ENCODE measurements at regions not wholly inside any gene's neighbourhood (a gene's known extent, or its start where the extent isn't known, plus 50 kb on each side); places are given as distances from the start of the nearest gene placed in this dataset.

GRCh38 chr3:176562331-176562730 is 635.0 kb downstream of the TBL1XR1 start:
- DNase-seq (ENCODE audit: low read depth), result no peak
- H3K4me3 ChIP-seq (ENCODE audit: low read depth, low read length), result no peak overlapping the region
- TF ChIP-seq CTCF (IDR thresholded peaks at IDR 0.05; ENCODE audit: insufficient read depth, low read length, severe bottlenecking), result no peak
- FAIRE-seq, result no peak
- H3K27me3 ChIP-seq (ENCODE audit: control insufficient read depth, insufficient read depth, low read length), result no peaks in the 10 kb centered on the region
- H3K36me3 ChIP-seq (ENCODE audit: control insufficient read depth, insufficient read depth, low read length), result no peaks in the 10 kb centered on the region

GRCh38 chr3:176561826-176562225 is 635.5 kb downstream of the TBL1XR1 start:
- Histone ChIP-seq H3K36me3 (ENCODE audit: control insufficient read depth, insufficient read depth, low read length) (no peaks in the 10 kb centered on the region), H3K4me3 (ENCODE audit: low read depth, low read length) (no peak overlapping the region), H3K27me3 (ENCODE audit: control insufficient read depth, insufficient read depth, low read length) (no peaks in the 10 kb centered on the region)
- TF ChIP-seq CTCF (IDR thresholded peaks at IDR 0.05; ENCODE audit: insufficient read depth, low read length, severe bottlenecking), result no peak
- FAIRE-seq (no peak), DNase-seq (ENCODE audit: low read depth) (no peak)

- no peak overlapping the region for H3K4me3 ChIP-seq (ENCODE audit: low read depth, low read length)
- TF ChIP-seq CTCF (IDR thresholded peaks at IDR 0.05; ENCODE audit: insufficient read depth, low read length, severe bottlenecking), result no peak
- no peaks in the 10 kb centered on the region for H3K36me3 ChIP-seq (ENCODE audit: control insufficient read depth, insufficient read depth, low read length)
- no peaks in the 10 kb centered on the region for H3K27me3 ChIP-seq (ENCODE audit: control insufficient read depth, insufficient read depth, low read length)
- DNase-seq (ENCODE audit: low read depth), result no peak
- no peak for FAIRE-seq
These were observed 642.3 kb downstream of the TBL1XR1 start for GRCh38 chr3:176554791-176555654.

- Histone ChIP-seq H3K27me3 (ENCODE audit: control insufficient read depth, insufficient read depth, low read length) (no peaks in the 10 kb centered on the region), H3K36me3 (ENCODE audit: control insufficient read depth, insufficient read depth, low read length) (no peaks in the 10 kb centered on the region), H3K4me3 (ENCODE audit: low read depth, low read length) (no peak overlapping the region)
- no peak for FAIRE-seq
- no peak for DNase-seq (ENCODE audit: low read depth)
- TF ChIP-seq CTCF (IDR thresholded peaks at IDR 0.05; ENCODE audit: insufficient read depth, low read length, severe bottlenecking), result no peak
These were observed 643.0 kb downstream of the TBL1XR1 start for GRCh38 chr3:176554264-176554663.

GRCh38 chr3:176526942-176527341 is 670.3 kb downstream of the TBL1XR1 start:
- FAIRE-seq, result no peak
- no peaks in the 10 kb centered on the region for H3K36me3 ChIP-seq (ENCODE audit: control insufficient read depth, insufficient read depth, low read length)
- H3K27me3 ChIP-seq (ENCODE audit: control insufficient read depth, insufficient read depth, low read length), result no peaks in the 10 kb centered on the region
- no peak overlapping the region for H3K4me3 ChIP-seq (ENCODE audit: low read depth, low read length)
- no peak for TF ChIP-seq CTCF (IDR thresholded peaks at IDR 0.05; ENCODE audit: insufficient read depth, low read length, severe bottlenecking)
- no peak for DNase-seq (ENCODE audit: low read depth)

GRCh38 chr3:176526225-176526624 is 671.1 kb downstream of the TBL1XR1 start:
- no peak for DNase-seq (ENCODE audit: low read depth)
- Histone ChIP-seq H3K4me3 (ENCODE audit: low read depth, low read length) (no peak overlapping the region), H3K27me3 (ENCODE audit: control insufficient read depth, insufficient read depth, low read length) (no peaks in the 10 kb centered on the region), H3K36me3 (ENCODE audit: control insufficient read depth, insufficient read depth, low read length) (no peaks in the 10 kb centered on the region)
- no peak for FAIRE-seq
- TF ChIP-seq CTCF (IDR thresholded peaks at IDR 0.05; ENCODE audit: insufficient read depth, low read length, severe bottlenecking), result no peak

All from bronchial epithelial cell (primary cell).